IPS-NIHi7 (cell line): ENCODE measurements at regions not wholly inside any gene's neighbourhood (a gene's known extent, or its start where the extent isn't known, plus 50 kb on each side); places are given as distances from the start of the nearest gene placed in this dataset.

ENCODE experiments used
- DNase-seq: peaks from one replicate; pipeline ENCODE4 v3.0.0; 2012; ENCODE audit warnings: mixed read lengths; ENCODE audit errors: extremely low spot score

GRCh38 chr11:19336331-19336730 is 95.6 kb upstream of the E2F8 start:
- no peak for DNase-seq

- DNase-seq, result no peak
Observed at GRCh38 chr11:19332476-19332875, 91.7 kb upstream of the E2F8 start.

GRCh38 chr11:19330416-19330815 is 89.7 kb upstream of the E2F8 start:
- DNase-seq, result no peak

GRCh38 chr11:19329970-19330369 is 89.2 kb upstream of the E2F8 start:
- DNase-seq, result no peak

GRCh38 chr11:19328586-19329311 is 88.0 kb upstream of the E2F8 start:
- DNase-seq, result no peak

- no peak for DNase-seq
Observed at GRCh38 chr11:19327280-19327679, 86.5 kb upstream of the E2F8 start.

GRCh38 chr11:19326499-19326898 is 85.8 kb upstream of the E2F8 start:
- no peak for DNase-seq

- DNase-seq, result no peak
Observed at GRCh38 chr11:19323502-19323901, 82.8 kb upstream of the E2F8 start.

- DNase-seq, result peak; percentile 34
Observed at GRCh38 chr11:19321351-19321750, 80.6 kb upstream of the E2F8 start.

- no peak for DNase-seq
Observed at GRCh38 chr11:19320827-19321226, 80.1 kb upstream of the E2F8 start.

- no peak for DNase-seq
Observed at GRCh38 chr11:19316434-19316833, 75.7 kb upstream of the E2F8 start.

GRCh38 chr11:19315511-19315910 is 74.8 kb upstream of the E2F8 start:
- DNase-seq, result no peak

GRCh38 chr11:19313140-19313539 is 72.4 kb upstream of the E2F8 start:
- DNase-seq, result no peak

- peak; percentile 77 for DNase-seq
Observed at GRCh38 chr11:19311308-19312030, 70.7 kb upstream of the E2F8 start.

- no peak for DNase-seq
Observed at GRCh38 chr11:19307498-19307897, 66.8 kb upstream of the E2F8 start.

GRCh38 chr11:19306179-19306944 is 65.6 kb upstream of the E2F8 start:
- no peak for DNase-seq

- DNase-seq, result no peak
Observed at GRCh38 chr11:19301361-19301760, 60.6 kb upstream of the E2F8 start.

GRCh38 chr11:19294444-19294843 is 53.7 kb upstream of the E2F8 start:
- no peak for DNase-seq

- no peak for DNase-seq
Observed at GRCh38 chr11:19291064-19291463, 50.3 kb upstream of the E2F8 start.
